ENCODE measurements at regions not wholly inside any gene's neighbourhood (a gene's known extent, or its start where the extent isn't known, plus 50 kb on each side); places are given as distances from the start of the nearest gene placed in this dataset.

DNA sequence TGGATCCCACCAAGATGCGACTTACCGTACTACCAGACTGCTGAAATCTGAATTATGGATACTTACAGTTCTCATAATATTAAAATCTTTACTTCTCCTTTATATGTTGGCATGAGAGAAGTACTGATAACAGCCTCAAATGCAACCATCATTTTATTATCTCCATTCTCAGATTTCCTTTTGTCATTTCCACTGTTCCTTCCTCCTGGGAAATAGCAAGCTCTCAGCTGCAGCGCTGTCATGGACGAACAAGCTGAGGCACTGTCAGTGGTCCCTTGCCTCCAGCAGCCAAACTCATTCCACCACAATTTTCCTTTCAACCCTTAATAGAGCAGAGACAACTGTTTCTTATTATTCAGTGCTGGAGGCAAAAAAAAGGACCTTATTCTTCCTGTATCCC lies 478.4 kb downstream of the ARL4A start:
- DNase-seq (ENCODE audit: low read depth) = no peak
- TF ChIP-seq, protein P1, sequence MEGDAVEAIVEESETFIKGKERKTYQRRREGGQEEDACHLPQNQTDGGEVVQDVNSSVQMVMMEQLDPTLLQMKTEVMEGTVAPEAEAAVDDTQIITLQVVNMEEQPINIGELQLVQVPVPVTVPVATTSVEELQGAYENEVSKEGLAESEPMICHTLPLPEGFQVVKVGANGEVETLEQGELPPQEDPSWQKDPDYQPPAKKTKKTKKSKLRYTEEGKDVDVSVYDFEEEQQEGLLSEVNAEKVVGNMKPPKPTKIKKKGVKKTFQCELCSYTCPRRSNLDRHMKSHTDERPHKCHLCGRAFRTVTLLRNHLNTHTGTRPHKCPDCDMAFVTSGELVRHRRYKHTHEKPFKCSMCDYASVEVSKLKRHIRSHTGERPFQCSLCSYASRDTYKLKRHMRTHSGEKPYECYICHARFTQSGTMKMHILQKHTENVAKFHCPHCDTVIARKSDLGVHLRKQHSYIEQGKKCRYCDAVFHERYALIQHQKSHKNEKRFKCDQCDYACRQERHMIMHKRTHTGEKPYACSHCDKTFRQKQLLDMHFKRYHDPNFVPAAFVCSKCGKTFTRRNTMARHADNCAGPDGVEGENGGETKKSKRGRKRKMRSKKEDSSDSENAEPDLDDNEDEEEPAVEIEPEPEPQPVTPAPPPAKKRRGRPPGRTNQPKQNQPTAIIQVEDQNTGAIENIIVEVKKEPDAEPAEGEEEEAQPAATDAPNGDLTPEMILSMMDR (IDR thresholded peaks at IDR 0.05; ENCODE audit: control insufficient read depth, extremely low read depth, insufficient read depth) = no peak
- H3K4me3 ChIP-seq (ENCODE audit: low read depth, low read length) = no peak overlapping the region

DNA sequence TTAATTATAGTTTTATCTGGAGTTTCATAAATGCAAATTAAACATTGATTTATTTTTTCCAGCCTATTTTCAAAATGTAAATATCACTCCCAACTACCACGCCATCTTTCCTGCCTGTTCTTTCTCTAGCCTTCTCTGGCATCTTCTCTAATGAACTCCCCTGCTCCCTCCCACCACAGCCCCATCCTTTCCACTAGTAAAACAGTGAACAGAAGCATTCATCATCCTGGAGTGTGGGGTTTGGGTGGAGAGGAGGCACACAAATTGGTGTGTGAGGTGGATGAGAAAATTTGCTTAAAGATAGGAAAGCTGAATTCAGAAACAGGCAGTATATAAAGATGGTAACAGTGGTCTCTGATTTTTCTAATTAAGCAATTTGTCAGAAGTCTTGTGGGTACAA lies 479.4 kb downstream of the ARL4A start:
- TF ChIP-seq, protein P1 (IDR thresholded peaks at IDR 0.05; ENCODE audit: control insufficient read depth, extremely low read depth, insufficient read depth) = no peak
- no peak for DNase-seq (ENCODE audit: low read depth)
- H3K4me3 ChIP-seq (ENCODE audit: low read depth, low read length) = no peak overlapping the region

DNA sequence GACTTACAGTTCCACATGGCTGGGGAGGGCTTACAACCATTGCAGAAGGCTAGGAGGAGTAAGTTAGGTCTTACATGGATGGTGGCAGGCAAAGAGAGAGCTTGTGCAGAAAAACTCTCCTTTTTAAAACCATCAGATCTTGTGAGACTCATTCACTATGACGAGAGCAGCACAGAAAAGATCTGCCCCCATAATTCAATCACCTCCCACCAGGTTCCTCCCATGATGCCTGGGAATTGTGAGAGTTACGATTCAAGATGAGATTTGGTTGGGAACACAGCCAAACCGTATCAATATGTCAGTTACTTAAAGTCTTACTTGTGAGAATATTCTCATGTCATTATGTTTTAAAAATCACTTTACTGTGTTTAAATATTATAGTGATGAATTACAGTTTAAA lies 481.9 kb downstream of the ARL4A start:
- TF ChIP-seq, protein P1 (IDR thresholded peaks at IDR 0.05; ENCODE audit: control insufficient read depth, extremely low read depth, insufficient read depth) = no peak
- no peak for DNase-seq (ENCODE audit: low read depth)
- H3K4me3 ChIP-seq (ENCODE audit: low read depth, low read length) = no peak overlapping the region

DNA sequence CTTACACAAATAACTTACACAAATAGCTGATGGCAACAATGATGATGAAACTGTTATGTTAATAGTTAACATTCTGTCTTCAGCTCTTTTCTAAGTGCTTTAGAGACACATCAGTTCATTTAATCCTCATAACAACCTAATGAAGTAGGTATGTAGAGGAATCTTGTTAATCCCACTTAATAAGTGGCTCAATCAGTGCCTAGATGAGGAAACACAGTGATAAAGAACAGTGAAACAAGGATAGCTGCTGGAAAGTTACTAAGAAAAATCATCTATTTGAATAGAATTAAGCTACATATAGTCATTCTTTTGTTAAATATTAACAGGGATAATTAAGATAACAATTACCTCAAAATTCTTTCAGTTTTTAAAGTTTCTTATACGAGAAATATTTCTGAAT lies 487.6 kb downstream of the ARL4A start:
- H3K4me3 ChIP-seq (ENCODE audit: low read depth, low read length) = no peak overlapping the region
- DNase-seq (ENCODE audit: low read depth) = no peak
- TF ChIP-seq, protein P1 (IDR thresholded peaks at IDR 0.05; ENCODE audit: control insufficient read depth, extremely low read depth, insufficient read depth) = no peak

DNA sequence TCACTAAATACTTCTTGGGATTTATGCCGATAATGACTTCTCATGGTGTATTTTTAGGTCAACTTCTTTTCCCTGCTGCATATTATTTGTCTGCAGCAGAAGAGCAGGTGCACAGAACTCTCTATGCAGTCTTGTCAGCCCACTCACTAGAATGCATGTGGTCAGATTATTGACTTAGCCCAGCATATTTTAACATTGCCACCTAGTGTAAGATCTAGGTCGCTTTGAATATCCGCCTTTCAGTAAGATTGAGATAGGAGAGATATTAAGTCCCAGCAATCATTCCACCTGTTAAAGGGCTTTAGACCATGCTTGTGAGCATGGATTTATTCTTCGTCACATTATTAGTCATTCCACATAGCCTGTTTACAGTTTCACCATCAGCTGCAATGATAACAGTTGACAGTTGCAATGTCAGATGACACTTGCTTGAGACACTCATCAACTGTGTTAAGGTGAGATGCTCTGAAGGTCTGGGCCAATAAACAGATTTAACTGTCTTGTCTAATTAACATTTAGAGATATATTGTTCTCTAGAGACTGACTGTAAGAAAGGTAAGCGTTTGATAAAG lies 491.7 kb downstream of the ARL4A start:
- no peak for DNase-seq (ENCODE audit: low read depth)

DNA sequence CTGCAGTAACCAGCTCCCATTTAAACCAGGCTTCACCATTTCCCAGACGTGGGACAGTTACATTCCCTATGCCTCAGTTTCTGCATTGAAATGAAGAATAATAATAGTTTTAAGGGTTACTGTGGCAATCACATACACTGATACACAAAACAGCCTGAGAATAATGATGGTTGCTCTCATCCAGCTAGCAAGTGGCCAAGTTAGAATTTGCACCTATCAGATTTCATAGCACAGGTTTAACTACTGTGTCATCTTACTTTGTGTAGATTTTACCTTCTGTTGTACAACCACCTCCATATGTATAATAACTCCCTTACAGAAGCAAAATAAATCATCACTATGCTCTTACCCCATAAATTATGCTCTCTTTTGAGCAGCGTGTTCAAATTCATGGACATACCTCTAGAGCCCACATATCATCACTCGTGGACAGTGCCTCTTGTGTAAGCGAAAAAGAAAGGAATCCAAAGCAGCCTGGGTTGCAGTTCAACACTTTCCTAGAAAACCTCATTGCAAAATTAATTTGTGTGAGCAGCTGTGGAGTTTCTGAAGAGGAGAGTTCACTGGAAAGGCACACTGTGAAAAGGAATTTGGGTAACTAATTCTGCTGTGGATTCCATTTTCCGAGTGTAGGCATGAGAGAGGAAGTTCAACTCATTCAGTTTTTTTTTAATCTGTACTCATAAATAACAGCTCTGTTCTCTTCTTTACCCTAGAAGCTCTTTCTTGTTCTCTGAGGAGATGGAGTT lies 492.5 kb downstream of the ARL4A start:
- no peak for DNase-seq (ENCODE audit: low read depth)
- TF ChIP-seq, protein P1 (IDR thresholded peaks at IDR 0.05; ENCODE audit: control insufficient read depth, extremely low read depth, insufficient read depth) = no peak
- no peak overlapping the region for H3K4me3 ChIP-seq (ENCODE audit: low read depth, low read length)

More for the DNA sequence above, 491.7 kb downstream of the ARL4A start:
- TF ChIP-seq, protein P1 (IDR thresholded peaks at IDR 0.05; ENCODE audit: control insufficient read depth, extremely low read depth, insufficient read depth) = peak; percentile 45
- H3K4me3 ChIP-seq (ENCODE audit: low read depth, low read length) = no peak overlapping the region
